CD4-positive, alpha-beta T cell (primary cell): ENCODE measurements at regions not wholly inside any gene's neighbourhood (a gene's known extent, or its start where the extent isn't known, plus 50 kb on each side); places are given as distances from the start of the nearest gene placed in this dataset.

Source experiments
- ATAC-seq: fragments of 200-7000 bp; cut with Tn5 transposase; one replicate; pipeline ENCODE4 v1.10.0; 2022; ENCODE audit warnings: mild to moderate bottlenecking; ENCODE audit not compliant: poor library complexity
- CTCF ChIA-PET: fragments of 350-600 bp; sonication (Branson Sonifier 250); formaldehyde crosslinking; loops from one replicate; lab custom pipeline; 2021; ENCODE audit warnings: antibody characterized with exemption, inconsistent platforms; lab: Charles Lee
- POLR2A ChIA-PET: fragments of 350-600 bp; sonication (Branson Sonifier 250); formaldehyde crosslinking; loops from one replicate; lab custom pipeline; 2021; ENCODE audit warnings: antibody characterized with exemption, inconsistent platforms; lab: Charles Lee
- DNase-seq, 14 experiments: peaks; one replicate each; pipeline ENCODE4 v3.0.0-alpha.2; 2013 to 2020; ENCODE audit warnings: mixed read lengths in 2 of 14
- H3K27ac ChIP-seq, 2 donors: one replicate each; pipeline versions ENCODE4 v1.5.1 to v1.7.0; 2013; ENCODE audit warnings: low read length in 2 of 2, low read depth in 1 of 2, mild to moderate bottlenecking in 1 of 2
- H3K27me3 ChIP-seq, 2 experiments: 1 replicate in 1 of 2; 2 replicates in 1 of 2; pipeline versions ENCODE4 v1.6.1 to v1.7.0; 2013; ENCODE audit warnings: low read length in 2 of 2, control low read depth in 1 of 2, mild to moderate bottlenecking in 1 of 2, moderate library complexity in 1 of 2; ENCODE audit not compliant: insufficient read depth in 2 of 2, control insufficient read depth in 1 of 2
- H3K36me3 ChIP-seq: one replicate; pipeline ENCODE4 v1.6.1; 2013; ENCODE audit warnings: low read length, control low read depth; ENCODE audit not compliant: insufficient read depth
- H3K4me1 ChIP-seq: one replicate; pipeline ENCODE4 v1.6.1; 2013; ENCODE audit warnings: low read length, control low read depth; ENCODE audit not compliant: insufficient read depth
- H3K4me3 ChIP-seq: one replicate; pipeline ENCODE4 v1.5.1; 2013; ENCODE audit warnings: mild to moderate bottlenecking, low read length, moderate library complexity
- H3K9me3 ChIP-seq, 2 experiments: 1 replicate in 1 of 2; 2 replicates in 1 of 2; pipeline versions ENCODE4 v1.6.1 to v1.7.0; 2013; ENCODE audit warnings: low read length in 2 of 2, mild to moderate bottlenecking in 2 of 2, control low read depth in 1 of 2, moderate library complexity in 1 of 2; ENCODE audit not compliant: control insufficient read depth in 1 of 2, insufficient read depth in 1 of 2
- H3K27ac Mint-ChIP-seq: one replicate; pipeline ENCODE4 v1.8.0; 2020; ENCODE audit warnings: mixed read lengths
- H3K27me3 Mint-ChIP-seq: one replicate; pipeline ENCODE4 v1.8.0; 2021; ENCODE audit warnings: mixed read lengths
- H3K36me3 Mint-ChIP-seq: one replicate; pipeline ENCODE4 v1.8.0; 2021; ENCODE audit warnings: low read depth, mixed read lengths
- H3K4me1 Mint-ChIP-seq: one replicate; pipeline ENCODE4 v1.8.0; 2021; ENCODE audit warnings: low read depth, mixed read lengths
- H3K4me3 Mint-ChIP-seq: one replicate; pipeline ENCODE4 v1.8.0; 2020; ENCODE audit warnings: mild to moderate bottlenecking, mixed read lengths
- H3K9me3 Mint-ChIP-seq: one replicate; pipeline ENCODE4 v1.8.0; 2020; ENCODE audit warnings: mixed read lengths
- intact Hi-C, 2 experiments: fragments of 100-400 bp; cut with DNase I in 1 of 2; cut with micrococcal nuclease in 1 of 2; formaldehyde crosslinking; loops; one replicate each; pipeline versions ENCODE4 v1.15.1 to v1.9.0; 2023 to 2025; cut with DNase I, micrococcal nuclease
- TF ChIP-seq, protein P1 (sequence below): fragments of 200-600 bp; IDR thresholded peaks from one replicate; pipeline ENCODE4 v1.8.0; 2022; ENCODE audit warnings: antibody characterized with exemption, mild to moderate bottlenecking

DNA sequence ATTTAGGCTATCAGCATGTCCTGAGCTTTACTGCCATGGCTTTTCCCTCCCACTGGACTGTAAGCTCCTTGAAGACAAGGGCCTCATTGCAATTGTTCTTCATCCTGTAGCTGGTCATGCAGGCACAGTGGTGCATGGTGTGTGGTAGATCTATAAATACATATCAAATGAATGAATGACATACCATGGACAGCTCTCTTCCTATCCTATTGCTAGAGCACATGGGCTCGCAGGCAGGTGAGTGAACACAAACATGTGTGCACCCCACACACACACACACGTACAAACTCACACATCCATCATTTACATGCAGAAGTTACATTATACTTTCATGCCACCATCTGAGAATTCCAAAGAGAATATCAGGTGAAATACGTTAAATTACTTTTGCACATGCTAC, 172.9 kb upstream of the RUNX1 start:
- Histone ChIP-seq H3K36me3 (no peaks in the 10 kb centered on the region), H3K4me3 (no peak overlapping the region), H3K27ac (no peak overlapping the region), H3K9me3 (no peaks in the 10 kb centered on the region), H3K27me3 (no peaks in the 10 kb centered on the region), H3K4me1 (peaks cover 26% of the 10 kb centered on the region)
- H3K27ac Mint-ChIP-seq = peak overlapping the region; percentile 4
- TF ChIP-seq, protein P1, sequence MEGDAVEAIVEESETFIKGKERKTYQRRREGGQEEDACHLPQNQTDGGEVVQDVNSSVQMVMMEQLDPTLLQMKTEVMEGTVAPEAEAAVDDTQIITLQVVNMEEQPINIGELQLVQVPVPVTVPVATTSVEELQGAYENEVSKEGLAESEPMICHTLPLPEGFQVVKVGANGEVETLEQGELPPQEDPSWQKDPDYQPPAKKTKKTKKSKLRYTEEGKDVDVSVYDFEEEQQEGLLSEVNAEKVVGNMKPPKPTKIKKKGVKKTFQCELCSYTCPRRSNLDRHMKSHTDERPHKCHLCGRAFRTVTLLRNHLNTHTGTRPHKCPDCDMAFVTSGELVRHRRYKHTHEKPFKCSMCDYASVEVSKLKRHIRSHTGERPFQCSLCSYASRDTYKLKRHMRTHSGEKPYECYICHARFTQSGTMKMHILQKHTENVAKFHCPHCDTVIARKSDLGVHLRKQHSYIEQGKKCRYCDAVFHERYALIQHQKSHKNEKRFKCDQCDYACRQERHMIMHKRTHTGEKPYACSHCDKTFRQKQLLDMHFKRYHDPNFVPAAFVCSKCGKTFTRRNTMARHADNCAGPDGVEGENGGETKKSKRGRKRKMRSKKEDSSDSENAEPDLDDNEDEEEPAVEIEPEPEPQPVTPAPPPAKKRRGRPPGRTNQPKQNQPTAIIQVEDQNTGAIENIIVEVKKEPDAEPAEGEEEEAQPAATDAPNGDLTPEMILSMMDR = no peak
- no peak overlapping the region for H3K4me3 Mint-ChIP-seq
- intact Hi-C loops = no loop called here
- no peaks in the 10 kb centered on the region for H3K27me3 Mint-ChIP-seq
- no peaks in the 10 kb centered on the region for H3K36me3 Mint-ChIP-seq
- CTCF ChIA-PET = no interaction called here
- ATAC-seq (peak; percentile 38), DNase-seq (peak in 2 of 14 experiments; percentile 22 to 34)
- H3K9me3 Mint-ChIP-seq = no peaks in the 10 kb centered on the region
- POLR2A ChIA-PET = interaction anchor here (1.1 kb wide), 1 partner anchor 174 kb away, joined by 4 read pairs; no protein-coding TSS in a partner anchor
- H3K4me1 Mint-ChIP-seq = peaks cover 53% of the 10 kb centered on the region

DNA sequence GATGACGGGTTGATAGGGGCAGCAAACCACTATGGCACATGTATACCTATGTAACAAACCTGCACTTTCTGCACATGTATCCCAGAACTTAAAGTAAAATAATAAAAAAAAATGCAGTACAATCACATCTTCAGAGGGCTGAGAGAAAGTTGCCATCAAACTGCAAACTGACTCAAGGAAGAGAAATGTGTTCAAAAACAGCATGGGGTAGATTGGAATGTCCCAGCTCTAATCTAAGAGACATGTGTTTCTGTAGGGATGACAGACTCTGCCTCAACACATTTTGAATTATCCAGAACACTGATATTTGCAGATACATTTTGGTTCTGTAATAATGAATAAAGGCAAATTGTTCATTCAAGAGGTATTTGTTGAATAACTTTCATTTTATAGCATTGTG, 171.2 kb upstream of the RUNX1 start:
- Histone ChIP-seq H3K9me3 (no peaks in the 10 kb centered on the region), H3K27ac (no peak overlapping the region), H3K36me3 (no peaks in the 10 kb centered on the region), H3K27me3 (no peaks in the 10 kb centered on the region), H3K4me1 (peaks cover 13% of the 10 kb centered on the region), H3K4me3 (no peak overlapping the region)
- POLR2A ChIA-PET = no interaction called here
- TF ChIP-seq, protein P1 = no peak
- no peak overlapping the region for H3K4me3 Mint-ChIP-seq
- CTCF ChIA-PET = no interaction called here
- no peaks in the 10 kb centered on the region for H3K9me3 Mint-ChIP-seq
- H3K27ac Mint-ChIP-seq = no peak overlapping the region
- no peaks in the 10 kb centered on the region for H3K27me3 Mint-ChIP-seq
- H3K4me1 Mint-ChIP-seq = peaks cover 39% of the 10 kb centered on the region
- DNase-seq (no peak), ATAC-seq (no peak)
- H3K36me3 Mint-ChIP-seq = no peaks in the 10 kb centered on the region
- intact Hi-C loops = no loop called here

DNA sequence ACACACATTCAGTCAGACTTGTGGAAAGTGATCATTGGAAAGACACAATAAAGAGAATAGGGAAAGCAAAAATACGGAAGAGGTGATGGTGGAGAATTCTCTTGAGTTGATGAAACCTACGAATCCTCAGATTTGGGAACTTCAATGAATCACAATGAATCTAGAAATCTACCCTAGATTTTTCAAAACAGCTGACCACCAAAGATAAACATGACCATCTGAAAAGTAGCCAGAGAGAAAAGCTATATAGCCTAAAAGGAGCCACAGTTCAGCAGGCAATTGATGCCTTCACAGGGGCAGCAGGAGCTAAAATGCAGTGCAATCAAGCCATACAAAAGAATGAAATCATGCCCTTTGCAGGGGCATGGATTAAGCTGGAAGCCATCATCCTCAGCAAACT, 170.6 kb upstream of the RUNX1 start:
- no peaks in the 10 kb centered on the region for H3K9me3 ChIP-seq
- intact Hi-C loops = no loop called here
- ATAC-seq (no peak), DNase-seq (no peak)
- peaks cover 13% of the 10 kb centered on the region for H3K4me1 ChIP-seq
- TF ChIP-seq, protein P1 = no peak
- Mint-ChIP-seq H3K4me3 (no peak overlapping the region), H3K9me3 (no peaks in the 10 kb centered on the region), H3K36me3 (no peaks in the 10 kb centered on the region), H3K4me1 (peaks cover 34% of the 10 kb centered on the region), H3K27me3 (no peaks in the 10 kb centered on the region), H3K27ac (no peak overlapping the region)
- no peaks in the 10 kb centered on the region for H3K36me3 ChIP-seq
- POLR2A ChIA-PET = no interaction called here
- no peak overlapping the region for H3K27ac ChIP-seq
- CTCF ChIA-PET = no interaction called here
- no peaks in the 10 kb centered on the region for H3K27me3 ChIP-seq
- no peak overlapping the region for H3K4me3 ChIP-seq
